HL-60 (cell line): ENCODE measurements at regions not wholly inside any gene's neighbourhood (a gene's known extent, or its start where the extent isn't known, plus 50 kb on each side); places are given as distances from the start of the nearest gene placed in this dataset.

Source experiments
- DNase-seq, 2 experiments: peaks; one replicate each; pipeline ENCODE4 v3.0.0-alpha.2; 2010 to 2020; ENCODE audit warnings: low read depth in 1 of 2, low spot score in 1 of 2
- H3K27ac ChIP-seq: fragments of 250-450 bp; sonication (Bioruptor Pico); replicated peaks from 2 replicates; pipeline ENCODE4 v1.5.1; 2020; ENCODE audit warnings: mild to moderate bottlenecking, moderate library complexity
- H3K27me3 ChIP-seq: fragments of 250-450 bp; sonication (Bioruptor Pico); 2 replicates; pipeline ENCODE4 v1.5.1; 2021; ENCODE audit warnings: mild to moderate bottlenecking, moderate library complexity; ENCODE audit not compliant: insufficient read depth, poor library complexity, severe bottlenecking
- H3K4me3 ChIP-seq: replicated peaks from 2 replicates; pipeline ENCODE4 v1.5.1; 2011; ENCODE audit warnings: mild to moderate bottlenecking, control low read depth, low read length; ENCODE audit not compliant: insufficient read depth
- CTCF ChIP-seq: IDR thresholded peaks from one replicate; pipeline ENCODE4 v1.5.1; 2011; ENCODE audit warnings: low read length, control low read depth, inconsistent platforms; ENCODE audit not compliant: insufficient read depth
- GABPA ChIP-seq: IDR thresholded peaks from 2 replicates; pipeline ENCODE4 v1.6.1; 2012; ENCODE audit warnings: low read depth
- POLR2AphosphoS5 ChIP-seq: IDR thresholded peaks from 2 replicates; pipeline ENCODE4 v1.6.1; 2012; ENCODE audit warnings: low read depth
- REST ChIP-seq: IDR thresholded peaks from 2 replicates; pipeline ENCODE4 v1.6.1; 2012; ENCODE audit warnings: low read depth; ENCODE audit not compliant: insufficient replicate concordance
- SPI1 ChIP-seq: IDR thresholded peaks from 2 replicates; pipeline ENCODE4 v1.6.1; 2012; ENCODE audit warnings: low read depth, mild to moderate bottlenecking, borderline replicate concordance

DNA sequence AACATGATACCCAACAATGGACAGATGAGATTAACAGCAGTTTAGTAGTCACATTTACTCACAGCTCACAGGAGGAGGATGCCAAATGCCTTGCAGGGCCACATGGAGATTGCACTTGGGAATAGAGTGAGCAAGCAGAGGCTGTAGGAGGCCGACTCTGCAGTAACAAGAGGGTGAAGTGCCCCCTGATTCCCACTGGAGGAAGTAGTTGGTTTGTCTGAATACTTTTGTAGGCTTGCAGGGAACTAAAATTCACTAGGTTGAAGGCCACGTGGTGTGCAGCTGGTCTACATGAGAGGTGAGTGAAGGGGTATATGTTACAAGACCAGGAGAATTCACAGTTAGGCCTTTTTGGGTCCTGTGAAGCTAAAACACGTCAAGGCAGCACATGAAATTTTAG is 419.3 kb upstream of the TNP1 start:
- no peak for DNase-seq
- no peaks in the 10 kb centered on the region for H3K27me3 ChIP-seq
- no peak for TF ChIP-seq REST
- no peak for TF ChIP-seq SPI1
- no peak for TF ChIP-seq CTCF
- no peak for TF ChIP-seq POLR2AphosphoS5
- TF ChIP-seq GABPA, result no peak
- no peak overlapping the region for H3K4me3 ChIP-seq
- H3K27ac ChIP-seq, result no peak overlapping the region

- no peak overlapping the region for H3K4me3 ChIP-seq
- no peak for DNase-seq
- no peak overlapping the region for H3K27ac ChIP-seq
- no peak for TF ChIP-seq REST
- no peak for TF ChIP-seq GABPA
- TF ChIP-seq SPI1, result no peak
- no peak for TF ChIP-seq CTCF
- TF ChIP-seq POLR2AphosphoS5, result no peak
- peaks cover 3% of the 10 kb centered on the region for H3K27me3 ChIP-seq
Measured at GRCh38 chr2:217277646-217278398, 418.0 kb upstream of the TNP1 start.

DNA sequence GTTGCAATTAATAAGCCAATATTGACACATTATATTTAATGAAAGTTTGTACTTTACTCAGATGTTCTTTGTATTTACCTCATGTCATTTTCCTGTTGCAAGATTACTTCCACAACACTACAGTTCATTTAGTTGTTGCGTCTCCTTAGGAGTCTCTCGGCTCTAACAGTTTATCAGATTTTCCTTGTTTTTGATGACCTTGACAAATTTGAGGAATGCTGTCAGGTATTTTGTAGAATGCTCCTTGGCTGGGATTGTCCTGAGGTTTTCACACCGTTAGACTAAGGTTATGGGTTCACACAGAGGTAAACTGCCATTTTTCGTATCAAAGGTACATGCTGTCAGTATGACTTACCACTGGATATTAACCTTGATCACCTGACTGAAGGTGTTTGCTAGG is 416.6 kb upstream of the TNP1 start:
- DNase-seq, result no peak
- H3K27ac ChIP-seq, result no peak overlapping the region
- H3K27me3 ChIP-seq, result peaks cover 3% of the 10 kb centered on the region
- no peak overlapping the region for H3K4me3 ChIP-seq
- TF ChIP-seq CTCF (no peak), SPI1 (no peak), GABPA (no peak), POLR2AphosphoS5 (no peak), REST (no peak)
